A549 (cell line): ENCODE measurements at regions not wholly inside any gene's neighbourhood (a gene's known extent, or its start where the extent isn't known, plus 50 kb on each side); places are given as distances from the start of the nearest gene placed in this dataset.

Experiments used
- ATAC-seq, 2 experiments: fragments of 200-7000 bp in 1 of 2; fragments of >200 bp in 1 of 2; cut with Nextera tagmentation in 1 of 2; cut with Tn5 transposase in 1 of 2; 3 replicates each; pipeline versions ENCODE4 v1.8.0 to v1.9.1; 2018 to 2020; ENCODE audit warnings: mild to moderate bottlenecking in 1 of 2, moderate library complexity in 1 of 2
- CTCF ChIA-PET: fragments of 300-600 bp; sonication (Branson Sonifier 250); formaldehyde crosslinking; extraction: SDS; loops from one replicate; lab custom pipeline; 2021; ENCODE audit warnings: antibody characterized with exemption, inconsistent platforms; lab: Yijun Ruan, JAX
- POLR2A ChIA-PET: fragments of 350-600 bp; formaldehyde crosslinking; extraction: SDS; loops from one replicate; lab custom pipeline; 2021; ENCODE audit warnings: antibody characterized with exemption, inconsistent platforms; lab: Yijun Ruan, JAX
- DNase-seq, 2 experiments: peaks; one replicate each; pipeline versions ENCODE4 v3.0.0 to v3.0.0-alpha.2; 2011 to 2016; ENCODE audit warnings: low read depth in 1 of 2, low spot score in 1 of 2
- FAIRE-seq: peaks from 2 replicates; lab custom pipeline; 2011; peaks lifted over from hg19 to GRCh38; lab: Jason Lieb, UNC
- H3K27ac ChIP-seq, 2 experiments: fragments of >200 bp; sonication (Bioruptor Twin); formaldehyde crosslinking; 3 replicates each; pipeline ENCODE4 v1.5.1; 2016 to 2017
- H3K4me1 ChIP-seq: fragments of >200 bp; sonication (Bioruptor Twin); formaldehyde crosslinking; 3 replicates; pipeline ENCODE4 v1.6.1; 2016
- H3K4me2 ChIP-seq: fragments of >200 bp; sonication (Bioruptor Twin); formaldehyde crosslinking; 3 replicates; pipeline ENCODE4 v1.6.1; 2016
- H3K4me3 ChIP-seq: fragments of >200 bp; sonication (Bioruptor Twin); formaldehyde crosslinking; 3 replicates; pipeline ENCODE4 v1.5.1; 2016
- H3K9me3 ChIP-seq: fragments of >200 bp; sonication (Bioruptor Twin); formaldehyde crosslinking; 3 replicates; pipeline ENCODE4 v1.6.1; 2016
- ATOH8 ChIP-seq: fragments of 250-450 bp; sonication (Bioruptor Pico); IDR thresholded peaks from 2 replicates; pipeline ENCODE4 v1.5.0; 2020; ENCODE audit warnings: low read depth, mild to moderate bottlenecking, moderate library complexity
- BCL3 ChIP-seq: fragments of >200 bp; sonication (Bioruptor Twin); formaldehyde crosslinking; IDR thresholded peaks from 3 replicates; pipeline ENCODE4 v1.6.1; 2016
- CBX8 ChIP-seq: fragments of 200-600 bp; sonication (generic); IDR thresholded peaks from 2 replicates; pipeline ENCODE4 v1.6.1; 2016
- EP300 ChIP-seq, 2 experiments: fragments of >200 bp; sonication (Bioruptor Twin); formaldehyde crosslinking; IDR thresholded peaks; 2 replicates in 1 of 2; 3 replicates in 1 of 2; pipeline ENCODE4 v1.6.1; 2016 to 2017
- FOSL2 ChIP-seq, 2 experiments: fragments of 450-650 bp in 1 of 2; fragments of >200 bp in 1 of 2; sonication (Bioruptor Twin) in 1 of 2; formaldehyde crosslinking; IDR thresholded peaks; 2 replicates each; pipeline versions ENCODE4 v1.5.0 to v1.6.1; 2016 to 2020; ENCODE audit warnings: mild to moderate bottlenecking in 1 of 2, moderate library complexity in 1 of 2
- HDAC2 ChIP-seq: fragments of 200-600 bp; sonication (generic); IDR thresholded peaks from 2 replicates; pipeline ENCODE4 v1.6.1; 2016
- HOXA7 ChIP-seq: fragments of 250-450 bp; sonication (Bioruptor Pico); IDR thresholded peaks from 2 replicates; pipeline ENCODE4 v1.5.0; 2020; ENCODE audit warnings: mild to moderate bottlenecking, moderate library complexity
- JUNB ChIP-seq: fragments of >200 bp; sonication (Bioruptor Twin); formaldehyde crosslinking; IDR thresholded peaks from 2 replicates; pipeline ENCODE4 v1.6.1; 2016
- KDM1A ChIP-seq: fragments of 200-600 bp; sonication (generic); IDR thresholded peaks from 2 replicates; pipeline ENCODE4 v1.6.1; 2016; ENCODE audit warnings: low read depth, mild to moderate bottlenecking
- MAFK ChIP-seq: fragments of 450-650 bp; IDR thresholded peaks from 2 replicates; pipeline ENCODE4 v1.6.1; 2014; ENCODE audit not compliant: partially characterized antibody
- MAZ ChIP-seq: fragments of 150-350 bp; IDR thresholded peaks from 2 replicates; pipeline ENCODE4 v1.6.1; 2014; ENCODE audit warnings: antibody characterized with exemption, low read depth, low read length, borderline replicate concordance
- RFX5 ChIP-seq: fragments of 450-650 bp; IDR thresholded peaks from 2 replicates; pipeline ENCODE4 v1.7.1; 2014; ENCODE audit warnings: antibody characterized with exemption, mild to moderate bottlenecking, moderate library complexity
- SMC3 ChIP-seq: fragments of >200 bp; sonication (Bioruptor Twin); formaldehyde crosslinking; IDR thresholded peaks from 3 replicates; pipeline ENCODE4 v1.6.1; 2018; ENCODE audit warnings: inconsistent platforms
- SREBF2 ChIP-seq: fragments of 450-650 bp; IDR thresholded peaks from 2 replicates; pipeline ENCODE4 v1.6.1; 2014; ENCODE audit warnings: mild to moderate bottlenecking, moderate library complexity
- TFCP2L1 ChIP-seq: fragments of 250-450 bp; sonication (Bioruptor Pico); IDR thresholded peaks from 2 replicates; pipeline ENCODE4 v1.5.0; 2021; ENCODE audit warnings: mild to moderate bottlenecking
- TP53 ChIP-seq: fragments of 250-450 bp; sonication (Bioruptor Pico); IDR thresholded peaks from 2 replicates; pipeline ENCODE4 v1.5.0; 2021; ENCODE audit warnings: mild to moderate bottlenecking, moderate library complexity
- ZFP36 ChIP-seq: fragments of 450-650 bp; IDR thresholded peaks from 2 replicates; pipeline ENCODE4 v1.6.1; 2014; ENCODE audit warnings: borderline replicate concordance; ENCODE audit not compliant: partially characterized antibody
- ZNF302 ChIP-seq: fragments of 250-450 bp; sonication (Bioruptor Pico); IDR thresholded peaks from 2 replicates; pipeline ENCODE4 v1.9.0; 2021; ENCODE audit warnings: inconsistent platforms, mild to moderate bottlenecking, moderate library complexity
- WGBS: methylation state at CpG from one replicate; pipeline ENCODE4 v1.1.6; 2017; ENCODE audit errors: missing lambda C conversion rate; 5-methylcytosine and 5-hydroxymethylcytosine counted together
- small RNA-seq, 6 experiments: library from RNA; depleted of rRNA; stranded (forward); fragments of <200 nt; gene quantifications; one replicate each; pipeline ENCODE3, GENCODE V24; 2012
- TF ChIP-seq, protein P1 (sequence below): fragments of >200 bp; sonication (Bioruptor Twin); formaldehyde crosslinking; IDR thresholded peaks from 3 replicates; pipeline ENCODE4 v1.5.1; 2016
- TF ChIP-seq, protein P2 (sequence below): IDR thresholded peaks from 2 replicates; pipeline ENCODE4 v1.6.1; 2012
- TF ChIP-seq, protein P3 (sequence below): IDR thresholded peaks from 2 replicates; pipeline ENCODE4 v1.6.1; 2012

GRCh38 chr6:51559059-51559458 is 528.4 kb downstream of the PKHD1 start:
- Histone ChIP-seq H3K27ac (no peak overlapping the region), H3K4me3 (no peak overlapping the region), H3K4me2 (no peak overlapping the region), H3K4me1 (no peaks in the 10 kb centered on the region), H3K9me3 (no peaks in the 10 kb centered on the region)
- WGBS: 0% methylated on average over 2 of the region's 2 CpGs
- DNase-seq (no peak), ATAC-seq (no peak), FAIRE-seq (no peak)
- ChIA-PET POLR2A (no interaction called here), CTCF (no interaction called here)
- TF ChIP-seq ZFP36: no peak
- TF ChIP-seq ATOH8 (CRISPR knock-in tag): no peak
- TF ChIP-seq HDAC2: no peak
- TF ChIP-seq SMC3: no peak
- TF ChIP-seq, protein P1, sequence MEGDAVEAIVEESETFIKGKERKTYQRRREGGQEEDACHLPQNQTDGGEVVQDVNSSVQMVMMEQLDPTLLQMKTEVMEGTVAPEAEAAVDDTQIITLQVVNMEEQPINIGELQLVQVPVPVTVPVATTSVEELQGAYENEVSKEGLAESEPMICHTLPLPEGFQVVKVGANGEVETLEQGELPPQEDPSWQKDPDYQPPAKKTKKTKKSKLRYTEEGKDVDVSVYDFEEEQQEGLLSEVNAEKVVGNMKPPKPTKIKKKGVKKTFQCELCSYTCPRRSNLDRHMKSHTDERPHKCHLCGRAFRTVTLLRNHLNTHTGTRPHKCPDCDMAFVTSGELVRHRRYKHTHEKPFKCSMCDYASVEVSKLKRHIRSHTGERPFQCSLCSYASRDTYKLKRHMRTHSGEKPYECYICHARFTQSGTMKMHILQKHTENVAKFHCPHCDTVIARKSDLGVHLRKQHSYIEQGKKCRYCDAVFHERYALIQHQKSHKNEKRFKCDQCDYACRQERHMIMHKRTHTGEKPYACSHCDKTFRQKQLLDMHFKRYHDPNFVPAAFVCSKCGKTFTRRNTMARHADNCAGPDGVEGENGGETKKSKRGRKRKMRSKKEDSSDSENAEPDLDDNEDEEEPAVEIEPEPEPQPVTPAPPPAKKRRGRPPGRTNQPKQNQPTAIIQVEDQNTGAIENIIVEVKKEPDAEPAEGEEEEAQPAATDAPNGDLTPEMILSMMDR: no peak
- no peak for TF ChIP-seq TFCP2L1
- no peak for TF ChIP-seq ZNF302 (CRISPR knock-in tag)
- TF ChIP-seq, protein P2, sequence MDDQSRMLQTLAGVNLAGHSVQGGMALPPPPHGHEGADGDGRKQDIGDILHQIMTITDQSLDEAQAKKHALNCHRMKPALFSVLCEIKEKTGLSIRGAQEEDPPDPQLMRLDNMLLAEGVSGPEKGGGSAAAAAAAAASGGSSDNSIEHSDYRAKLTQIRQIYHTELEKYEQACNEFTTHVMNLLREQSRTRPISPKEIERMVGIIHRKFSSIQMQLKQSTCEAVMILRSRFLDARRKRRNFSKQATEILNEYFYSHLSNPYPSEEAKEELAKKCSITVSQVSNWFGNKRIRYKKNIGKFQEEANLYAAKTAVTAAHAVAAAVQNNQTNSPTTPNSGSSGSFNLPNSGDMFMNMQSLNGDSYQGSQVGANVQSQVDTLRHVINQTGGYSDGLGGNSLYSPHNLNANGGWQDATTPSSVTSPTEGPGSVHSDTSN: no peak
- no peak for TF ChIP-seq EP300 (IDR thresholded peaks at IDR 0.05)
- TF ChIP-seq TP53 (CRISPR knock-in tag): no peak
- TF ChIP-seq MAFK: no peak
- no peak for TF ChIP-seq SREBF2
- no peak for TF ChIP-seq KDM1A
- TF ChIP-seq FOSL2 (IDR thresholded peaks at IDR 0.05): no peak
- TF ChIP-seq FOSL2 (CRISPR knock-in tag; IDR thresholded peaks at IDR 0.05): no peak
- no peak for TF ChIP-seq HOXA7 (CRISPR knock-in tag)
- no peak for TF ChIP-seq CBX8

GRCh38 chr6:51562198-51562597 is 525.2 kb downstream of the PKHD1 start:
- no peaks in the 10 kb centered on the region for H3K4me1 ChIP-seq
- no peak for ATAC-seq
- 0% methylated on average over 1 of the region's 1 CpG for WGBS
- DNase-seq: no peak
- TF ChIP-seq JUNB (no peak), SREBF2 (no peak), MAZ (no peak), RFX5 (no peak), TP53 (CRISPR knock-in tag) (no peak), BCL3 (no peak)
- TF ChIP-seq, protein P1: no peak
- TF ChIP-seq, protein P3, sequence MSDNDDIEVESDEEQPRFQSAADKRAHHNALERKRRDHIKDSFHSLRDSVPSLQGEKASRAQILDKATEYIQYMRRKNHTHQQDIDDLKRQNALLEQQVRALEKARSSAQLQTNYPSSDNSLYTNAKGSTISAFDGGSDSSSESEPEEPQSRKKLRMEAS: no peak
- TF ChIP-seq, all 56 proteins: peak for 0
- Histone ChIP-seq H3K4me3 (no peak overlapping the region), H3K4me2 (no peak overlapping the region), H3K27ac (no peak overlapping the region), H3K9me3 (no peaks in the 10 kb centered on the region)
- ChIA-PET CTCF (no interaction called here), POLR2A (no interaction called here)
- FAIRE-seq: no peak

Small RNA genes lying in the stretch of these regions (small RNA-seq; reads per million reads assigned to genes)
- gene RF00572: 0 to 0.16 (median 0) reads per million in 6 experiments
